ENCODE measurements at regions not wholly inside any gene's neighbourhood (a gene's known extent, or its start where the extent isn't known, plus 50 kb on each side); places are given as distances from the start of the nearest gene placed in this dataset.

DNA sequence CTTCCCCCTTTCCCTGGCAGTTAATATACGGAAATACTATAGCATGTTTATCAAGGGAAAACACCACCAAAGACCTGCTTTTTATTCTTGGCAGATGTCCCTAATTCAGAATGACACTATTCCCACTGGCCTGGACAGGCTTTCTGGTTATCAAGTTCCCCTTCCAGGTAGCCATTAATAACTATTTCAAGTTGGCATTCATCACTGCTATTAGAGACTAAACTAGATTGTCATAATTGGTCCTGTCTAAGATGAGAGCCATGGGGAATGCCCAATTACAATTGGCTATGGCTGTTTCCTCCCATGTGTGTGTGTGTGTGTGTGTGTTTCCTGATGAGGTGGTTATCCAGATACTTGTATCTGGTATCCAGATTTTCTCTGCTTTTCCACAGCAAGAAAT, 608.1 kb downstream of the SQOR start:
- no peak for DNase-seq (ENCODE audit: low read depth)

DNA sequence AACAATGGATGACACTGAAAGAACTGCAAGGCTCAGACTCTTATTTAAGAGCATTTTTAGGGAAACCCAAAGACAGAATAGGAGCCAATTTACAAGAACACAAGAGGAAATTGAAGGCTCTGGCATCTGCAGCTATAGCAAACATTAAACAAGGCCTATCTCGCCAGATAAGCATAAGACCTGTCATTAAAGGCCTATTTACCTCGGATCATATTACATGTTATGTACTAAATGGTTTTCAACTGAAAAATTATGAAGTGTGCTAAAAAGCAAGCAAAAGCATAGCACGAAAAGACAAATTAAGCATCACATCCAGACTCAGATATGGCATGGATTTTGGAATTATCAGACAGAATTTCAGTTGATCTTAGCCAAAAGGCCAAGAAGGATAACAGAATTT, 617.1 kb downstream of the SQOR start:
- DNase-seq (ENCODE audit: low read depth), result no peak

DNA sequence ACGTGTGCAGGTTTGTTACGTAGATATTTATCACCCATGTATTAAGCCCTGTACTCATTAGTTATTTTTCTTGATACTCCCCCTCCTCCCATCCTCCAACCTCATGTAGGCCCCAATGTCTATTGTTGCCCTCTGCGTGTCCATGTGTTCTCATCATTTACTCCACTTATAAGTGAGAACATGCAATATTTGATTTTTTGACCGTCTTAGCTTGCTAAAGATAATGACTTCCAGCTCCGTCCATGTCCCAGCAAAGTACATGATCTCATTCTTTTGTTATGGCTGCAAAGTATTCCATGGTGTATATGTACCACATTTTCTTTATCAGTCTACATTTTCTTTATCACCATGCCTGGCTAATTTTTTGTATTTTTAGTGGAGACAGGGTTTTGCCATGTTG, 623.2 kb downstream of the SQOR start:
- no peak for DNase-seq (ENCODE audit: low read depth)

DNA sequence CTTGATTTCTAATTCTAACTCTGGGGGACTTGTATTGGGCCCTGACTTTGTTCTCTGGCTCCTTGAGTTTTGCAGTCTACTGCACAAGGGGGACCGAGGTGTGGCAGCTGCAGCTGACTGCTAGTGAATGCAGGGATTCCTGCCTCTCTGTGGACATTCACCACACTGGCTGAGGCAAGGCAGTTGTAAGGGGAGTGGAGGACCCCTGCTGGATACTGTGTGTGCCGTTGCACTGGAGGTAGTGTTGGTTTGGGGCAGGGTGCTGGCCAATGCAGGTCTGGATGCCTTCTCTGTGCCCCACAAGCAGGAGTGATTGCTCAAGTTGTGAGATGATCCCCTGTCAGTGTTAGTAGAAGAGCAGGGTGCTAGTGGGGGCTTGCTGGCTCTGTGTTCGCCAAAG, 626.1 kb downstream of the SQOR start:
- no peak for DNase-seq (ENCODE audit: low read depth)

DNA sequence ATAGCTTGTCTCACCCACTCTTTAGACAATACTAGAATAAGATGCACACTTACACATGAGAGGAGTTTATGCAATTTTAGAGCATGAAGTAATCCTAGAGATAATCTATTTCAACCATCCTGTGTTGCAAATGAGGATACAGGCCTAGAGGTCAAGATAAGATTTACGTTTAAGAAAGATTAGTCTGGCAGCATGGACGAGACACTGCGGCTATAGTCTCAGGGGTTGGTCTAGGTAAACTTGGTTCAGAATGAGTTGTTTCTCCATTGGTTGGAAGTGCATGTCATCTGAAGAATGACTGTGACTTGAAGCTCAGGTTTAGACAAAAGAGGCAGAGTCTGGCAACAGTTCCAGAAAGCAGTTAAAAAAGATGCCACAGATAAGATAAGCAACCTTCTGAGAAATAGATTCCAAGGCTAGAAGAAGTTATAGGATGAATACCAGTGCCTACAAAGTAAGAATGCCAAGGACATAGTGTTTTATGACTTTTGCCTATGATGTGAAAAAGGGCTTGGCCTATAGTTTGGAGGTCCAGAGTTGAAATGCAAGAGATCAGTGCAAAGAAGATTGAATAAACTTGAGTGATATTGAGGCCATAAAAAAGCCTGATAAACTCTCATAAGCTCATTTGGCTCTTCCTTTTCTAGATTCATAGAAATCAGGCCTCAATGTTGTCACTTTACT, 631.0 kb downstream of the SQOR start:
- no peak for DNase-seq (ENCODE audit: low read depth)

DNA sequence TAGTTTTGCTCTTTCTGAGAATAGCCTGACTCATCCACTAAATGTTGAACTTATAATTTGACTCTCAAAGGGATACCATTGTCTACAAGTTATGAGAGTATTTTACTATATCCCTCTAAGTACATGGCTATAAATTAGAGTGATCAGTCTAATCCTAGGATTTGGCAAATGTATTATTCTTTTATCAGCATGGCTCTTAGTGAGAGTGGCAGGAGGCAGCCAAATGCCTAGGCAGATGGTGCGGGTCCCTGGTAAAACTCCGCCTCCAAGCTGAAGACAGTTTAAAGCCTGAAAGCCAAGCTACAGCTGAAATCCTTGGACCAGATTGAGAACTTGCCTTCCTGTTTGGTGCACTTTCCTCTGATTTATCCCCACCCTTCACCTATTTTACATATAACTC, 631.8 kb downstream of the SQOR start:
- no peak for DNase-seq (ENCODE audit: low read depth)

DNA sequence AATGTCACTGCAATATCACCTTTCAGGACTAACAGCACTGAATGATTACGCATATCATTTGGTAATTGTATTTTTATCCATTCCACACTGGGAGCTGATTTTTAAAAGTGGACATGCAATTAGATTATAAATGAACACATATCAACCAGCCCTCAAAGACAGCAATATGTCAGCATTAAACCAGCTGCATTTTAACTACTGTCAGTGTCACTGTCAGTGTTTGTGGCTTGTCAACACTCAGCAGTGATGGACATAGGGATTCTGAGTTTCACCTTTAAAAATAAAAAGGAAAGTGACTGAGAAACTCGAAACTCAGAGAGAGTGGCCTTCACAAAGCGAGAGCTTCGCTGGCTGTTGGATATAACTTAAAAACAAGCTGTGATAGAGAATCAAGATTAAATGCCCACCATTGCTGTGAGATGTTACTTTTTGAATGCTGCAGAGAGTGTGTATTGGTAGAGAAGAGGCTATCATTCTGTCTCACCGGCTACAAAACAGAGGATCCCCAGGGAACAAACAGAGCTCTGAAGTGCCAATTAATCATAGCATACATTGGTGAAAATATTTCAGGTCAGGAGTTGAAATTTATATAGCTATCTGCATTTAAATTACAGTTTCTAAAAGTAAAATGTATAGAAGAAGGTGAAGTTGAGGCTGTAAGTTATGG, 635.8 kb downstream of the SQOR start:
- DNase-seq (ENCODE audit: low read depth), result no peak

DNA sequence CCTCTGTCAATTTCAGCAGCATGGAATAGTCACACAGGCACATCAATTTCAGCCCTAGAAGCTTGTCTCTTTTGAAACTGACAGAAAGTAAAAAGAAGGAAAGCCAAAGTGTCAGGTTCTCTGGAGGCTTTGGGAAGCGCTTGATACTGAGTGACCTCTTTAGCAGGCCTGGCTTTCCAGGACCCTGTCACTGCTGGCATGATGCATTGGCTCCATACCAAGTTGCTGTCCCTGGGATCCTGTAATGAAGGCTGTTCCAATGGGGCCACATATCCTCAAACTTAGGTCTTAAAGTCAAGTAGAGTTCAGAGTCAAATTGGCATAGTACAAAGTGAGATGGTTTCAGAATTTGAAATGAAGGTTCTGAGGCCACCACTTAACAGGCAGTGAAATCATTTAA, 640.9 kb downstream of the SQOR start:
- DNase-seq (ENCODE audit: low read depth), result no peak

DNA sequence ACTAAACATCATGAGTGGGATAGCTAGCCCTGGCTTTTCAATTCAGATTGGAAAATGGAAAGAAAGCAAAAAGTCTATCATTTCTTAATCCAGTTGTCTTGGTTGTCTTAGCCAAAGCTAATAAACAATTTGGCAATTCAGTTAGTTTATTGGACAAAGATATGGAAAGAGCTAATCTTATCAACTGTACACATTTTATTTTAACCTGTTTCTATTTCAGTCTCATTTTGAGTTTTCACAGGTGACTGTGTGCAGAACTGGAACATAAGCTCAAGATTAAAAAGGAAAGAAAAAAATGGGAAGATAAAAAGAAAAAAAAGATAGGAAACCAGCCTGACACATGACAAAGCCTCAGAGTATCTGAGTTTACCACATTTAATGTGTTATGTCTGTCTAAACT, 642.6 kb downstream of the SQOR start:
- DNase-seq (ENCODE audit: low read depth), result no peak

DNA sequence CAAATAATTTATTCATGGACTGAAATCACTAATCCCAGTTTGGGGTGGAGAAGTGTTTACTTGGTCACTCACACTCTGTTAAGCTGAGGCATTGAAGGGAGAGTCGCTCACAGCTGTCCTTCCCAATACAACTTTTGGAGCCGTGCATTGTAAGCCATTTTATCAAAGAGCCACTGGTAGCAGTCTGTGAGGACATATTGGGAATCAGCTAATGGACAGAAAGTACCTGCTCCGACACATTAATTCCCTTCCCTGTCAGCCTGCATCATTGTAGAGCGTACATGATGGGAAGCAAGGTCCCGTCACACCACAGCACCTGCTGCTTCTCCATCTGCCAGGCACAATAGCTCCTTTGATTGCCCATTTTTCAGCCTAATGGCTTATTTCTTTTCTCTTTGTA, 643.2 kb downstream of the SQOR start:
- no peak for DNase-seq (ENCODE audit: low read depth)

DNA sequence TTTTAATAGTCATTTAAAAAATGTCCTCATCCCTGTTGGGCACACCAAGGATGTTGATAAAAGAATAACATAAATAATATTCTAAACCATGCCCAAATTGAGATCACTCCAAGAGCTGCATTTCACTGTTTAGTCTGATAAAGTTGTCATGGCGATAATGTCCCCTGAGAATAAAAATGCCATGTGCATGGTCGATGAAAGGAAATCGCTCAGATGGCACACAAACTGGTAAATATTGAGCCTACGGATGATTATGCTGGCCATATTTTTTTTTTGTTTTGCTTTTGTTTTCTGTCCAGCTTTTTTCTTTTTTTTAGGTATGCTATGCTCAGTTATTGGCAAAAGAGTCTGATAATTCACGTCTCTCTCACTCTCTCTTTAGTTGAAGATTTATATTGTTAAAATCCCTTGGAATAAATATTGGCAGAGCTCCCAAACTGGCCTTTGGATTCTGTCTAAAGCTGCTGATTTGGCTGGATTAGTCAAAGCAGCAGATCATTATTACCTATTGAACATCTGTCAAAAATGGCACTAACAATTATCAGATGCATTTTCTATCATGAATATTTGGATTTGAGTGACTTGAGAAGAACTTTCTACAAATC, 643.8 kb downstream of the SQOR start:
- no peak for DNase-seq (ENCODE audit: low read depth)

DNA sequence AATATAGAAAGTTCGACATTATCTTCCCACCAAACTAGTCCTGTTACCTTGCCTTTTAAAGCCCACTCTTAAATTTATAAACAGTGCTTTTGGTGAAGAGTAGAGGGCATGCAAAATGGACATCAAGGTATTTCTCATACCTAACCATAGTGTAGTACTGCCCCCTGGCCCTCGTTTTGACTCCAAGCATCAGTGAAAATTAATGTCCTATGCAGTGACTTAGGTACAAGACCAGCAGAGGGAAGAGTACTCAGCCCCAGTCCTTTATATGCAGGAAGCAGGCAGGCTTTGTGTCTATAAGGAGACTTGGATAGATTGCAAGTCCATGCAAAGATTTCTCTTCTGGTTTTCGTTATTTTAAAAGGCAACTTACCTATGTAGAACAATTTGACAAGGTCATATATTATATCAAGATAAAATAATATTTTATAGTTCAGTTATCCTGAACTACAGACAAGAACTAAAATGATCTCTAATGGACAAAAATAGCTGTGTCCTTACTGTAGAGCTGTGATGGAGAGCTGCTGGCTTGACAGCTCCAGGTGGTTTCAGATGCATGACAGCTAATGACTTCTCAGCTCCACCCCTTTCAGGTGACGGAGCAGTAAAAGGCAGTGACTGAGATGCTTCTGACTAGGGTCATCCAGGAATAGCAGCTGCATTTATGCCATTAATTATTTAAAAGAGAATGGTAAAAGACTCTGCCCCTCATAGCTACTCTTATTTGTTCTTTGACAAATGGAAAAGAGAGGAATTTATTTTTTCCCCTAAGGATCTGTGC, 646.1 kb downstream of the SQOR start:
- peak; percentile 2 for DNase-seq (ENCODE audit: low read depth)

DNA sequence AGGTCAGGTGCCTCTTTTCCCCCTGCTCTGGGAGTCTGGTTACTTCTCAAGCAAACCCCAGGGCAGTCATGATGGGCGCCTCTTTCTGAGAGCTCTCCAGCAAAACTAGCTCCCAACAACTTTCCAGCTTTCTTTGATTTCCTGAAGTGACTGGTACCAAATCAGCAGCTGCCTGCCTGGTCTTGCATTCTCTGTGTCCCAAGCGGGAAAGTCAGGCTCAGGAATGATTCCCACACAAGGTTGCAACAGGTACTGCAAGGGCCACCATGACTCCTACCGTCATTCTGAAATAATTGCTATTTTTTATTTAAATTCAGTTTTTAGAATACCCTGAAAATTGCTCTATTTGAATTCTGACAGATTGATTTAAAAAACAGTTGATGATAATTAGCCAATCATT, 658.7 kb downstream of the SQOR start:
- DNase-seq (ENCODE audit: low read depth), result no peak

DNA sequence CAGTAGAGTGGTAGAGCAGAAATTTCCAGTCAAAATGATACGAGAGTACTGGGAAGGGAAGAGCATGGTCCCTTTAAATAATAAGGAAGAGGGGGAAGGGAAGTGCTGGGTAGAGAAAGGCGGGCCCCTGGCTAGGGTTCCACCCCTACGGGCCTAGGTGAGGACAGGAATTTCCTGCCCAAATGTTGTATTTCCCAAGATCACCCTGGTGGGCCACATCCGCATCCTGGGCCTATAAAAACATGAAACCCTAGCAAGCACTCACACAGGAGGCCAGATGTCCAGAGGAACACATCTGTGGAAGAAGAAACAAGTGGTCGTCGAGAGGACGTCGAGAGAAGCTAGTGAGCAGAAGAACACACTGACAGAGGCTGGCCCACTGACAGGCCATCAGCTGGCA, 661.2 kb downstream of the SQOR start:
- DNase-seq (ENCODE audit: low read depth), result no peak

DNA sequence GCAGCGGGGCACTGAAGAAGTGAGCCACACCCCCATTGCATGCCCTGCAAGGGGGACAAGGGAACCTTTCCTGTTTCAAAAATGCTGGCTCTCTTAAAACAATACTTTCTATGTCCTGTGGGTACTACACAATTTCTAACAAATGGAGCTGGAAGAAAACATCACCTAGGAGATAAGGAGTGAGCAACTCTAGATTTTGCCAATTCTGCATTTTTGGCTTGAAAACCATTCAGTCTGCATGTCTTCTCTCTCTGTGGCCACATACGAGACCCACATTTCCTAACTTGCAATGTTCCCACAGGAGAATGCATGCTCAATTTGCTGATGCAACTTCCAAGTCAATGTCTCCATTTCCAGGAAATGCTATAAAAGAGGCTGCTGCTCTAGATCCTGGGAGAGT, 662.0 kb downstream of the SQOR start:
- no peak for DNase-seq (ENCODE audit: low read depth)

DNA sequence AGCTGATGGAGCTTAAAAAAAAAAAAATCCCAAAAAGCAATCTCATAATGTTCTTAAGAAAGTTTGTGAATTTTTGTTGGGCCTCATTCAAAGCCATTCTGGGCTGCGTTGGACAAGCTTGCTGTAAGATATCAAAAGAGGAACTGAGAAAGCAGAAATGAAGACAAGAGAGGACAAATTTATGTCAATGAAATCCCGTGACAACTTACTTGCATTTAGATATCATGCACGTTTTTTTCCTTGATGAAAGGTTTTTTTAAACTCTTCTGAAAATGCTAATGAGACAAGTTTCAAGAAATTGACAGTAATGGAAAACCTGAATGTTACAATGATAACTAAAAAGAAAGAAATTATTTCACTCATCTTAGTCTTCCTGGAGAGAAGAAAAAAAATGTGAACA, 662.9 kb downstream of the SQOR start:
- no peak for DNase-seq (ENCODE audit: low read depth)

DNA sequence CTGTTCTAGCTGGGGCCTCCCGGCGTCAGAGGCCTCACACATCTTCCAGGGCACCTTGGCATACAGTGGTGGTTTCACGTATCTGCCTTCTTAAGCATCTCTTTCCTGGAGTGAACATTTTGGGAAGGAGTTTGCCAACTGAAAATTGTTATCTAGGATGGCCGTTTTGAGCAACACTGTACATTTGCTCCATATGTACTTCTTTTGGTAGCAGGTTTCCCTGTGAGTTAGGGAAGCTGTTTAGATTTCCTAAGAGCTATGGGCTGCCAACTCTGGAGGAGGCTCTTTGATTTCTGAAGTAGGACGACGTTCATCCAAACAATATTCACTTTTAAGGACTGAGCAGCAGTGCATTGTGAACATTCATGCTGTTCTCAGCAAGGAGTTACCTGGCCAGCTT, 665.9 kb downstream of the SQOR start:
- DNase-seq (ENCODE audit: low read depth), result no peak

DNA sequence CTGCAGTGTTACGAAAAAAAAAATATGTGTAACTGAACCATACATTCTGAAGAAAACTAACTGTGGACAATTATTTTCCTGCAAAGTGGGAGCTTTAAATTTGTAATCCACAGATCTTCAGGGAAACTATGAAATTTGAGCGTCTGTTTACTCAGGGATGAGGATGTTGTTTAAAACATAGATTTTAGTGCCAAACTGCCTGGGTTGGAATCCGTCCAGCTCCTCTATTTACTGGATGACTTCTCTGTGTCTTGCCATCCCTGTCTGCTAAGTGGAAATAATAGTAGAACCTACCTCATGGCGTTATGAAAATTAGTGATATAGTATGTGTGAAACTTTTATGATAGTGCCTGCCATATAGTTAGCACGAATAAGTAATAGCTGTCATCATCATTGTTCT, 666.5 kb downstream of the SQOR start:
- no peak for DNase-seq (ENCODE audit: low read depth)

DNA sequence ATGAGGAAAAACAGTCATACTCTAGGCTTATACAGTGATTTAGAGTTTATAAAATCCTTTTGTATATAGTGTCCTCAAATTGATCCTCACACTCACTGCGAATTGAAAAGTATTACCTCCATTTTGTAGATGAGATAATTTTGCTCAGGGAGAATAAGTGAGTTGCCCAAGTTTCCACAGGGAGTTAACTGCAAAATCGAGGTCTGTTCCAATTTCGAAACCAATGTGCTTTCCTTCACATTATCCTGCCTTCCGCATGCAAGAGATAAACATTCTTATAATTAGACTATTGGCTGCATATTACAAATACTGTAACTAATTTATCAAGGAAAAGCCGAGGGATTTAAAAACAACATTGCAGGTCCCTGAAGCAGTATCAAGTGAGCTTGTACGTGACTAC, 667.0 kb downstream of the SQOR start:
- DNase-seq (ENCODE audit: low read depth), result no peak

DNA sequence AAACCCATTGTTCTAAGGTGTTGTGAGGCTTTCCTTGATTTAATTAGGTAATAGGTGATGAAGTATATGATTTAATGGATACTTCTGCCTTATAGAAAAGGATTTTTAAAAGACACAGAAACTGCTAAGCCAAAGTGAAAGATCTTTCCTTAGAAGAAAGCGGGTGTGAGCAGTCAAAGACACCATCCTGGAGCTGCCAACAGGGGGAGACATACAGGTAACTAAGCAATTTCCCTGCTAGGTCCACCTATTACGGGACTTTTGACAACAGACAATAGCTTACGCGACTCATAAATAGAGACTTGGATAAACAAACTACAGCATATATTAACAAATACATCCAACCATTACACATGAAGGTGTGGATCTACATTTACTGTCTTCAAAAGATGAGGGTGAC, 669.5 kb downstream of the SQOR start:
- peak; percentile 6 for DNase-seq (ENCODE audit: low read depth)

DNA sequence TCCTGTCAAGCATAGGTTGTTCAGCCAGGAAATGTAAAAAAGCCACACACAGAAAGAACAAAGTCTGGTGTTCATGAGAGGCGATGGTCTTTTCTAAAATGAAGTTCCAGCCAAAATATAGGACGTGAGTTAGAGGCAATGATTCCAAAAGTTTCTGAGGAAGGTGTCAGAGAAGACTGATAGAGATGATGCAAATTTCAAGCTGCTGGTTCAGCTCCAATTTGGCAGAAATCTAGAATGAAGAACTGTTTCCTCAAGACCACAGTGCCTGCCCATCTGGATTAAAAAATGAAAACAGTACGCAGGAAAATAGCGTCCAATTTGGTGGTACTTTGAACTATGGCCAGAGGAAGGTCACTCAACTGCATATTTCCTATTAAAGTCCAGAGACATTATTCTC, 672.9 kb downstream of the SQOR start:
- DNase-seq (ENCODE audit: low read depth), result no peak

DNA sequence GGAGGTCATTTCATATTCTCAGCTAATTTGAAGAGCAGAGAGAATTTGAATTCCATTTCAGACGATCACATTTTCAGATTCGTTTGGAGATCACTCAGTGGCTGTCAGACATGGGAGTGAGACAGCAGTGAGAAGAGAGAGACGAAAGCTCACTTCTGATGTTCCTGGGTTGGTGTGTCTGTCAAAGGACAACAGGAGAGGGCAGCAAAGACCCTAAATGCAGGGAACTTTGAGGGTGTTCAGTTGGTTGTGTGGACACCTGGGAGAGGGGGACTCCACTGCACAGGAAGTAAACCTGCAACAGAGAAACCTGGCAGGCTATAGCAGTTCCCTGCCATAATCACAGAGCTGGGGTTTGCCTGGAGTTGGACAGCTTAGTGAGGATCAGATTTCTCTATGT, 675.1 kb downstream of the SQOR start:
- no peak for DNase-seq (ENCODE audit: low read depth)

All from RPMI7951 (cell line).